T-cell (primary cell): ENCODE measurements at regions not wholly inside any gene's neighbourhood (a gene's known extent, or its start where the extent isn't known, plus 50 kb on each side); places are given as distances from the start of the nearest gene placed in this dataset.

Experiments
- ATAC-seq, 4 experiments: fragments of 200-7000 bp in 3 of 4; fragments of 150-1000 bp in 1 of 4; cut with Tn5 transposase; replicated peaks in 1 of 4; 1 replicate in 3 of 4; 2 replicates in 1 of 4; pipeline ENCODE4 v1.10.0; 2021; ENCODE audit warnings: moderate library complexity in 3 of 4, mild to moderate bottlenecking in 2 of 4, moderate number of reproducible peaks in 1 of 4
- CTCF ChIA-PET, 2 donors: fragments of 300-600 bp; sonication (Branson Sonifier 250); formaldehyde crosslinking; loops; one replicate each; lab custom pipeline; 2022; ENCODE audit warnings: antibody characterized with exemption in 2 of 2; lab: Charles Lee
- POLR2A ChIA-PET, 2 donors: fragments of 300-600 bp; sonication (Branson Sonifier 250); formaldehyde crosslinking; loops; one replicate each; lab custom pipeline; 2022; ENCODE audit warnings: antibody characterized with exemption in 2 of 2; lab: Charles Lee
- DNase-seq, 35 experiments: peaks; one replicate each; pipeline versions ENCODE4 v3.0.0 to v3.0.0-alpha.2; 2013 to 2023
- H3K27ac ChIP-seq: one replicate; pipeline ENCODE4 v1.5.1; 2013; ENCODE audit warnings: low read length
- H3K27me3 ChIP-seq, 2 experiments: replicated peaks in 1 of 2; 1 replicate in 1 of 2; 2 replicates in 1 of 2; pipeline versions ENCODE4 v1.6.1 to v1.7.0; 2013; ENCODE audit warnings: low read length in 1 of 2, mixed read lengths in 1 of 2; ENCODE audit not compliant: control insufficient read depth in 2 of 2, insufficient read depth in 2 of 2; ENCODE audit errors: extremely low read depth in 1 of 2
- H3K36me3 ChIP-seq, 2 donors: 1 replicate in 1 of 2; 2 replicates in 1 of 2; pipeline versions ENCODE4 v1.6.1 to v1.7.0; 2013; ENCODE audit warnings: low read length in 1 of 2; ENCODE audit not compliant: control insufficient read depth in 2 of 2, insufficient read depth in 1 of 2; ENCODE audit errors: extremely low read depth in 1 of 2
- H3K4me1 ChIP-seq, 2 experiments: 1 replicate in 1 of 2; 2 replicates in 1 of 2; pipeline versions ENCODE4 v1.6.1 to v1.7.0; 2013; ENCODE audit warnings: low read length in 2 of 2, mixed read lengths in 1 of 2; ENCODE audit not compliant: insufficient read depth in 2 of 2, control insufficient read depth in 1 of 2; ENCODE audit errors: extremely low read depth in 1 of 2
- H3K4me3 ChIP-seq, 2 donors: 1 replicate in 1 of 2; 2 replicates in 1 of 2; pipeline versions ENCODE4 v1.5.1 to v1.7.0; 2013; ENCODE audit warnings: mild to moderate bottlenecking in 2 of 2, low read length in 1 of 2, moderate library complexity in 1 of 2; ENCODE audit not compliant: control insufficient read depth in 1 of 2; ENCODE audit errors: extremely low read depth in 1 of 2
- H3K9me3 ChIP-seq: 2 replicates; pipeline ENCODE4 v1.7.0; 2013
- H3K27ac Mint-ChIP-seq, 2 donors: one replicate each; pipeline ENCODE4 v1.8.0; 2020 to 2021; ENCODE audit warnings: mild to moderate bottlenecking in 2 of 2, mixed read lengths in 2 of 2
- H3K27me3 Mint-ChIP-seq, 2 donors: one replicate each; pipeline ENCODE4 v1.8.0; 2021 to 2022; ENCODE audit warnings: mixed read lengths in 2 of 2
- H3K36me3 Mint-ChIP-seq: one replicate; pipeline ENCODE4 v1.8.0; 2021; ENCODE audit warnings: mixed read lengths
- H3K4me1 Mint-ChIP-seq, 3 donors: one replicate each; pipeline ENCODE4 v1.8.0; 2020 to 2022; ENCODE audit warnings: mixed read lengths in 3 of 3, mild to moderate bottlenecking in 1 of 3
- H3K4me3 Mint-ChIP-seq, 3 donors: one replicate each; pipeline ENCODE4 v1.8.0; 2020 to 2022; ENCODE audit warnings: mild to moderate bottlenecking in 3 of 3, mixed read lengths in 3 of 3, moderate library complexity in 3 of 3
- H3K9me3 Mint-ChIP-seq, 3 donors: one replicate each; pipeline ENCODE4 v1.8.0; 2020 to 2022; ENCODE audit warnings: mixed read lengths in 3 of 3
- WGBS: methylation state at CpG from one replicate; pipeline ENCODE4 v1.1.5; 2013; ENCODE audit warnings: missing lambda C conversion rate; ENCODE audit not compliant: insufficient coverage; 5-methylcytosine and 5-hydroxymethylcytosine counted together

- DNase-seq: no peak
- no peaks in the 10 kb centered on the region for H3K9me3 ChIP-seq
- H3K27ac Mint-ChIP-seq: no peak overlapping the region
- no peak overlapping the region for H3K27ac ChIP-seq
- no peaks in the 10 kb centered on the region for H3K36me3 ChIP-seq
- H3K36me3 Mint-ChIP-seq: no peaks in the 10 kb centered on the region
- no peaks in the 10 kb centered on the region for H3K27me3 ChIP-seq
- H3K4me1 Mint-ChIP-seq: no peaks in the 10 kb centered on the region
- WGBS: no CpG with 5 or more reads among the region's 1 CpG
- no peaks in the 10 kb centered on the region for H3K27me3 Mint-ChIP-seq
- no peak overlapping the region for H3K4me3 ChIP-seq
- no peaks in the 10 kb centered on the region for H3K4me1 ChIP-seq
- H3K4me3 Mint-ChIP-seq: no peak overlapping the region
- peaks cover 0 to 4% (median 2%) of the 10 kb centered on the region in 3 donors for H3K9me3 Mint-ChIP-seq
- ChIA-PET POLR2A (no interaction called here), CTCF (no interaction called here)
- ATAC-seq: no peak
Measured at GRCh38 chr4:164221631-164222030, 532.3 kb upstream of the SMIM31 start.

GRCh38 chr4:164224871-164225270 lies 529.1 kb upstream of the SMIM31 start:
- Histone ChIP-seq H3K27me3 (no peaks in the 10 kb centered on the region), H3K9me3 (no peaks in the 10 kb centered on the region), H3K27ac (no peak overlapping the region), H3K4me1 (no peaks in the 10 kb centered on the region), H3K4me3 (no peak overlapping the region), H3K36me3 (no peaks in the 10 kb centered on the region)
- ChIA-PET POLR2A (no interaction called here), CTCF (no interaction called here)
- DNase-seq: no peak
- Mint-ChIP-seq H3K9me3 (peaks cover 0 to 2% (median 0%) of the 10 kb centered on the region in 3 donors), H3K27me3 (no peaks in the 10 kb centered on the region), H3K4me1 (no peaks in the 10 kb centered on the region), H3K36me3 (no peaks in the 10 kb centered on the region), H3K27ac (no peak overlapping the region), H3K4me3 (no peak overlapping the region)
- ATAC-seq: no peak

- Histone ChIP-seq H3K9me3 (no peaks in the 10 kb centered on the region), H3K27ac (no peak overlapping the region), H3K4me3 (no peak overlapping the region), H3K4me1 (no peaks in the 10 kb centered on the region), H3K27me3 (no peaks in the 10 kb centered on the region), H3K36me3 (no peaks in the 10 kb centered on the region)
- no peaks in the 10 kb centered on the region for H3K36me3 Mint-ChIP-seq
- H3K9me3 Mint-ChIP-seq: no peaks in the 10 kb centered on the region
- ChIA-PET CTCF (interaction anchor here in 1 of 2 donors (0.6 kb wide), 1 partner anchor 154 kb away, joined by 3 read pairs; no protein-coding TSS in a partner anchor), POLR2A (no interaction called here)
- WGBS: no CpG with 5 or more reads among the region's 2 CpGs
- H3K27ac Mint-ChIP-seq: no peak overlapping the region
- H3K27me3 Mint-ChIP-seq: no peaks in the 10 kb centered on the region
- no peak for DNase-seq
- no peak overlapping the region for H3K4me3 Mint-ChIP-seq
- ATAC-seq: no peak
- H3K4me1 Mint-ChIP-seq: no peaks in the 10 kb centered on the region
Measured at GRCh38 chr4:164229255-164229654, 524.7 kb upstream of the SMIM31 start.

GRCh38 chr4:164239433-164239832 lies 514.5 kb upstream of the SMIM31 start:
- no peak for DNase-seq
- Histone ChIP-seq H3K9me3 (no peaks in the 10 kb centered on the region), H3K4me3 (no peak overlapping the region), H3K4me1 (no peaks in the 10 kb centered on the region), H3K27ac (no peak overlapping the region), H3K27me3 (no peaks in the 10 kb centered on the region), H3K36me3 (no peaks in the 10 kb centered on the region)
- H3K36me3 Mint-ChIP-seq: no peaks in the 10 kb centered on the region
- no peak overlapping the region for H3K27ac Mint-ChIP-seq
- ChIA-PET POLR2A (no interaction called here), CTCF (no interaction called here)
- H3K4me3 Mint-ChIP-seq: no peak overlapping the region
- H3K9me3 Mint-ChIP-seq: peaks cover 0 to 7% (median 0%) of the 10 kb centered on the region in 3 donors
- H3K27me3 Mint-ChIP-seq: no peaks in the 10 kb centered on the region
- H3K4me1 Mint-ChIP-seq: no peaks in the 10 kb centered on the region
- ATAC-seq: no peak

GRCh38 chr4:164239976-164240375 lies 514.0 kb upstream of the SMIM31 start:
- no peak overlapping the region for H3K27ac ChIP-seq
- H3K27me3 Mint-ChIP-seq: no peaks in the 10 kb centered on the region
- ATAC-seq: no peak
- H3K4me3 ChIP-seq: no peak overlapping the region
- no peaks in the 10 kb centered on the region for H3K9me3 ChIP-seq
- H3K27me3 ChIP-seq: no peaks in the 10 kb centered on the region
- no peak overlapping the region for H3K27ac Mint-ChIP-seq
- H3K9me3 Mint-ChIP-seq: peaks cover 0 to 7% (median 0%) of the 10 kb centered on the region in 3 donors
- CTCF ChIA-PET: no interaction called here
- no peaks in the 10 kb centered on the region for H3K36me3 ChIP-seq
- POLR2A ChIA-PET: no interaction called here
- DNase-seq: no peak
- WGBS: no CpG with 5 or more reads among the region's 3 CpGs
- H3K36me3 Mint-ChIP-seq: no peaks in the 10 kb centered on the region
- no peaks in the 10 kb centered on the region for H3K4me1 Mint-ChIP-seq
- H3K4me1 ChIP-seq: no peaks in the 10 kb centered on the region
- H3K4me3 Mint-ChIP-seq: no peak overlapping the region

GRCh38 chr4:164251257-164251656 lies 502.7 kb upstream of the SMIM31 start:
- CTCF ChIA-PET: no interaction called here
- Mint-ChIP-seq H3K27me3 (no peaks in the 10 kb centered on the region), H3K27ac (no peak overlapping the region), H3K4me1 (no peaks in the 10 kb centered on the region), H3K9me3 (peaks cover 0 to 3% (median 0%) of the 10 kb centered on the region in 3 donors), H3K36me3 (no peaks in the 10 kb centered on the region), H3K4me3 (no peak overlapping the region)
- H3K27ac ChIP-seq: no peak overlapping the region
- ATAC-seq: no peak
- no peak for DNase-seq
- no peaks in the 10 kb centered on the region for H3K36me3 ChIP-seq
- no peaks in the 10 kb centered on the region for H3K4me1 ChIP-seq
- WGBS: 93% methylated on average over 2 of the region's 7 CpGs
- no peak overlapping the region for H3K4me3 ChIP-seq
- POLR2A ChIA-PET: no interaction called here
- no peaks in the 10 kb centered on the region for H3K27me3 ChIP-seq
- no peaks in the 10 kb centered on the region for H3K9me3 ChIP-seq

GRCh38 chr4:164252286-164252685 lies 501.6 kb upstream of the SMIM31 start:
- H3K27me3 ChIP-seq: no peaks in the 10 kb centered on the region
- Mint-ChIP-seq H3K9me3 (peaks cover 0 to 3% (median 0%) of the 10 kb centered on the region in 3 donors), H3K27me3 (no peaks in the 10 kb centered on the region), H3K4me1 (no peaks in the 10 kb centered on the region), H3K27ac (no peak overlapping the region), H3K36me3 (no peaks in the 10 kb centered on the region), H3K4me3 (no peak overlapping the region)
- 13% methylated on average over 1 of the region's 1 CpG for WGBS
- H3K36me3 ChIP-seq: no peaks in the 10 kb centered on the region
- no peak for ATAC-seq
- no peak overlapping the region for H3K27ac ChIP-seq
- DNase-seq: no peak
- POLR2A ChIA-PET: interaction anchor here in 1 of 2 donors (0.7 kb wide), 1 partner anchor 537 kb away, joined by 4 read pairs; no protein-coding TSS in a partner anchor
- no peak overlapping the region for H3K4me3 ChIP-seq
- no peaks in the 10 kb centered on the region for H3K9me3 ChIP-seq
- CTCF ChIA-PET: no interaction called here
- H3K4me1 ChIP-seq: no peaks in the 10 kb centered on the region
